Neutrophil (primary cell): ENCODE measurements at regions not wholly inside any gene's neighbourhood (a gene's known extent, or its start where the extent isn't known, plus 50 kb on each side); places are given as distances from the start of the nearest gene placed in this dataset.

Experiments
- H3K27ac ChIP-seq: fragments of 200-600 bp; sonication (generic); 2 replicates; pipeline ENCODE4 v1.5.1; 2016; ENCODE audit warnings: mild to moderate bottlenecking, moderate library complexity
- H3K27me3 ChIP-seq: fragments of 200-600 bp; sonication (generic); 2 replicates; pipeline ENCODE4 v1.6.0; 2016; ENCODE audit warnings: mild to moderate bottlenecking
- H3K36me3 ChIP-seq: fragments of 200-600 bp; sonication (generic); 2 replicates; pipeline ENCODE4 v1.5.1; 2017
- H3K4me1 ChIP-seq, 2 experiments: fragments of 200-600 bp in 1 of 2; sonication (generic) in 1 of 2; 1 replicate in 1 of 2; 2 replicates in 1 of 2; pipeline versions ENCODE4 v1.5.1 to v1.6.1; 2013 to 2016; ENCODE audit warnings: low read depth in 1 of 2, low read length in 1 of 2, mild to moderate bottlenecking in 1 of 2, moderate library complexity in 1 of 2; ENCODE audit not compliant: control insufficient read depth in 1 of 2, insufficient read depth in 1 of 2
- H3K4me3 ChIP-seq, 2 experiments: fragments of 200-600 bp in 1 of 2; sonication (generic) in 1 of 2; 1 replicate in 1 of 2; 2 replicates in 1 of 2; pipeline ENCODE4 v1.5.1; 2013 to 2016; ENCODE audit warnings: low read depth in 1 of 2, low read length in 1 of 2, mild to moderate bottlenecking in 1 of 2, moderate library complexity in 1 of 2
- H3K9me3 ChIP-seq: fragments of 200-600 bp; sonication (generic); 2 replicates; pipeline ENCODE4 v1.5.1; 2016
- TF ChIP-seq, protein P1 (sequence below): fragments of 200-600 bp; sonication (generic); IDR thresholded peaks from 2 replicates; pipeline ENCODE4 v1.5.1; 2016; ENCODE audit warnings: antibody characterized with exemption

DNA sequence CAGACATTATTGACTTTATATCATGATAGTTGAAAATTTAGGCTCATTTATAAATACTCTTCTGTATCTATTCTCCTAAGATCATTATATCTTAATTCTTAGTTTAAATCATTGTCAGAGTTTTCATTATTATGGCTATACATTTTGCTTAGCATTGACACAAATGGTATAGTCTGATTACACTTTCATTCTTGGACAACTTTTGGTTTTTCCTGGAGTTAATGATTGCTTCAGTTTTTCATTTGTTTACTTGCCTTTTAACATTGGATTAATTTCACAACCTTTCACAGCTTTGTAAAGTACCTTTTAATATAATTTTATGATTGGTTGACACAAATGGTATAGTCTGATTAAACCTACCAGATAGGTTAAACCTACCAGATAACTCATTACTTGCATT, 298.2 kb downstream of the DYSF start:
- Histone ChIP-seq H3K27ac (no peak overlapping the region), H3K27me3 (peaks cover 55% of the 10 kb centered on the region), H3K4me3 (no peak overlapping the region), H3K36me3 (no peaks in the 10 kb centered on the region), H3K4me1 (no peaks in the 10 kb centered on the region), H3K9me3 (no peaks in the 10 kb centered on the region)
- TF ChIP-seq, protein P1, sequence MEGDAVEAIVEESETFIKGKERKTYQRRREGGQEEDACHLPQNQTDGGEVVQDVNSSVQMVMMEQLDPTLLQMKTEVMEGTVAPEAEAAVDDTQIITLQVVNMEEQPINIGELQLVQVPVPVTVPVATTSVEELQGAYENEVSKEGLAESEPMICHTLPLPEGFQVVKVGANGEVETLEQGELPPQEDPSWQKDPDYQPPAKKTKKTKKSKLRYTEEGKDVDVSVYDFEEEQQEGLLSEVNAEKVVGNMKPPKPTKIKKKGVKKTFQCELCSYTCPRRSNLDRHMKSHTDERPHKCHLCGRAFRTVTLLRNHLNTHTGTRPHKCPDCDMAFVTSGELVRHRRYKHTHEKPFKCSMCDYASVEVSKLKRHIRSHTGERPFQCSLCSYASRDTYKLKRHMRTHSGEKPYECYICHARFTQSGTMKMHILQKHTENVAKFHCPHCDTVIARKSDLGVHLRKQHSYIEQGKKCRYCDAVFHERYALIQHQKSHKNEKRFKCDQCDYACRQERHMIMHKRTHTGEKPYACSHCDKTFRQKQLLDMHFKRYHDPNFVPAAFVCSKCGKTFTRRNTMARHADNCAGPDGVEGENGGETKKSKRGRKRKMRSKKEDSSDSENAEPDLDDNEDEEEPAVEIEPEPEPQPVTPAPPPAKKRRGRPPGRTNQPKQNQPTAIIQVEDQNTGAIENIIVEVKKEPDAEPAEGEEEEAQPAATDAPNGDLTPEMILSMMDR = no peak

DNA sequence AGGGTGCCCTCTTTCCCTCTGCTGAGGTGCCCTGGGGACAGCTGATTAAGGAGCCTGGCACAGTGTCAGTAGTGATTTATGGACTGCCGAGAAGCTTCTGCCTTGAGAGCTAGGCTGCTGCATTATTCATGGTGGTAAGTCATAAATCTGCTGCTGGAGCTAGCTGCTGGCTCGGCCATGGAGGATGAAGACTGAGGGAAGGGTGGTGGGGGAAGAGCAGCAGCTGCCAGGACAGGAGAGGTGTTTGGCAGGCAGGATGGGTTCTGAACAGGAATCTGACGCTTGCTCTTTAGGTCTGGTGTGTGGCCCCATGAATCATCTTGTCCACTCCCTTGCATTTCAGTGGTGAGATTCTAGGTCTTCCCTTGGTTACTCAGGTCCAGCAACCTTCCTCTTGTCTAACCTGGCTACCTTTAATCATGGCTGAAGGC, 296.3 kb downstream of the DYSF start:
- Histone ChIP-seq H3K27me3 (peaks cover 57% of the 10 kb centered on the region), H3K36me3 (no peaks in the 10 kb centered on the region), H3K9me3 (no peaks in the 10 kb centered on the region), H3K4me3 (no peak overlapping the region), H3K4me1 (no peaks in the 10 kb centered on the region), H3K27ac (no peak overlapping the region)
- TF ChIP-seq, protein P1 = no peak

DNA sequence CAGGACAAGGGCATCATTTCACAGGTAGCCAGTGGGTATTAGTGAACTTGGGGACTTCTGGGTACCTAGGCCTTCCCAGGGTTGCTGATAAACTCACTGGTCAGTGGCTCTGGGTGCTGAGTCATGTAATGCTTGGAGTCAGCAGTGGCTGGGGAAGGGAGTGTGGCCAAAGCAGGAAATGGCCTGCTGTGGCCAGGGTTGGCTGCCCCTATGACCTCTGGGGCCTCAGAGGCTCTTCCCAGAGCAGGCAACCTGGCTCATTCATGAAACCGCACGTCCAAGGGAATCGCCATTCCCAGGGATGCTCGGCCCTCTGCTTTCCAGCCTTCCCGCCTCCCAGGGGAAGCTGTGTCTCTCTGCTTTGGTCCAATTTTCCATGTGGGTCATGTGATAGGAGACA, 294.9 kb downstream of the DYSF start:
- no peak overlapping the region for H3K4me3 ChIP-seq
- H3K36me3 ChIP-seq = no peaks in the 10 kb centered on the region
- TF ChIP-seq, protein P1 = no peak
- no peaks in the 10 kb centered on the region for H3K4me1 ChIP-seq
- H3K27me3 ChIP-seq = peaks cover 70% of the 10 kb centered on the region
- H3K27ac ChIP-seq = no peak overlapping the region
- H3K9me3 ChIP-seq = no peaks in the 10 kb centered on the region

DNA sequence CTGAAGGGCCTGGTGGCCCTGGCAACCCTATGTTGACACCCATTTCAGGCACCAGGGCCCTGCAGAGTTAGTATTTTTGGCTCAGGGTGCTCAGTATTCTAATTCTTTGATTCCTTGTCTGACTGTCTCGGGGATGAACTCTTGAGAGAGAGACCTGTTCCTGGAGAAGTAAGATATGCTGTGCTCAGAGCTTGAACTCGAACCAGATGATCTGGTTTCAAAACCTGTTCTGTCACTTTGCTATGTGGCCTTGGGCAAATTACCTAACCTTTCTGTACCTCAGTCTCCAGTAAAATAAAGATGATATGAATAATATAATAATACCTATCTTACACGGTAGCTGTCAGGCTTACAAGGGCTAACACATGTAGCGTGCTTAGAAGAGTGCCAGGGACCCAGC, 294.2 kb downstream of the DYSF start:
- TF ChIP-seq, protein P1 = no peak
- Histone ChIP-seq H3K4me1 (no peaks in the 10 kb centered on the region), H3K36me3 (no peaks in the 10 kb centered on the region), H3K27me3 (peaks cover 71% of the 10 kb centered on the region), H3K27ac (no peak overlapping the region), H3K9me3 (no peaks in the 10 kb centered on the region), H3K4me3 (no peak overlapping the region)

DNA sequence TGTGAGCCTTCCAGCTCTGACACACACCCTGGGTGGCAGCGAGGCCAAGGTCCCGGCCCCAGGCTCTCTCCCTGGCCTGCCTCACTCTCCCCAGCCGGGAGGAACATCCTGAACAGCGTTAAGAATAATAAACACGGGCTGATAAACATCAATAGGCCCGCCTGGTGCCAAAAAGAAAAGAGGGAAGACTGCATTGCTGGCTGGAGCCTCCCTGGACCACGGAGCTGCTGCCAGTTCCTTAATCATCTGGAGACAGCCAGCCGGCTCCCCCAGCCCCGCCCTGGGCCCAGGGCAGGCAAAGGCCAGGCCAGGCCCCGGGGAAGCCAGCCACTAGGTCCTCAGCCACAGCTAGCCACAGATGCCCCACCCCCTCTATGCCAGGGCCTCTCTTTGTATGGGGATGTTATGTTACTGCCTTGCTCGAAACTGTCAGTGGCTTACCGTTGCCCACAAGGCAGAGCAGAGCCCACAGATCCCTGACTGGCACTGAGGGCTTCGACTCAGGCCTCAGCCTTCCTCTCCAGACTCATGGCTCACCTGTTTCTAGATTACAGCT, 293.7 kb downstream of the DYSF start:
- Histone ChIP-seq H3K27me3 (peaks cover 74% of the 10 kb centered on the region), H3K4me1 (no peaks in the 10 kb centered on the region), H3K4me3 (no peak overlapping the region), H3K27ac (no peak overlapping the region), H3K9me3 (no peaks in the 10 kb centered on the region), H3K36me3 (no peaks in the 10 kb centered on the region)
- TF ChIP-seq, protein P1 = no peak

DNA sequence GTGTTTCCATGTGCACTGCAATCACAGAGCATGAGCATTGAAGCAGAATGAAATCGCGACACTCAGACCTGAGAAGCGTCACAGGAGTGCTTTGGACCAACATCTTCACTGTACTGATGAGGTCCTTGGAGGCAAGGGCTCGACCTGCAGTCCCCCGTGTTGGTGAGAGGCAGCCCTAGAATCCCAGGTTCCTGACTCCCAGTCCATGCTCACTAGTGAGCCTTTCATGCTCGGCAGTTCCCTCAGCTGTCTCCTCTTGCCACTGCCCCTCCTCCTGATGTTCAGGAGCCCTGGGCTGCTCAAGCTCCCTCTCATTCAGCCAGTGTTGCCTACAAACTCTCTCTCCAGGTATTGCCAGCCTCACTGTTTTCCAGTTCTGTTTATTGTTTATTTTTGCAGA, 291.4 kb downstream of the DYSF start:
- no peaks in the 10 kb centered on the region for H3K36me3 ChIP-seq
- H3K4me1 ChIP-seq = no peaks in the 10 kb centered on the region
- H3K4me3 ChIP-seq = no peak overlapping the region
- H3K9me3 ChIP-seq = no peaks in the 10 kb centered on the region
- no peak overlapping the region for H3K27ac ChIP-seq
- TF ChIP-seq, protein P1 = no peak
- peaks cover 68% of the 10 kb centered on the region for H3K27me3 ChIP-seq
